T follicular helper cell (primary cell): ENCODE measurements at regions not wholly inside any gene's neighbourhood (a gene's known extent, or its start where the extent isn't known, plus 50 kb on each side); places are given as distances from the start of the nearest gene placed in this dataset.

Source experiments
- DNase-seq: peaks from one replicate; pipeline ENCODE4 v3.0.0-alpha.2; 2020; ENCODE audit warnings: low read depth

GRCh38 chr17:5819921-5820685 is 235.8 kb upstream of the NLRP1 start:
- DNase-seq: no peak

DNA sequence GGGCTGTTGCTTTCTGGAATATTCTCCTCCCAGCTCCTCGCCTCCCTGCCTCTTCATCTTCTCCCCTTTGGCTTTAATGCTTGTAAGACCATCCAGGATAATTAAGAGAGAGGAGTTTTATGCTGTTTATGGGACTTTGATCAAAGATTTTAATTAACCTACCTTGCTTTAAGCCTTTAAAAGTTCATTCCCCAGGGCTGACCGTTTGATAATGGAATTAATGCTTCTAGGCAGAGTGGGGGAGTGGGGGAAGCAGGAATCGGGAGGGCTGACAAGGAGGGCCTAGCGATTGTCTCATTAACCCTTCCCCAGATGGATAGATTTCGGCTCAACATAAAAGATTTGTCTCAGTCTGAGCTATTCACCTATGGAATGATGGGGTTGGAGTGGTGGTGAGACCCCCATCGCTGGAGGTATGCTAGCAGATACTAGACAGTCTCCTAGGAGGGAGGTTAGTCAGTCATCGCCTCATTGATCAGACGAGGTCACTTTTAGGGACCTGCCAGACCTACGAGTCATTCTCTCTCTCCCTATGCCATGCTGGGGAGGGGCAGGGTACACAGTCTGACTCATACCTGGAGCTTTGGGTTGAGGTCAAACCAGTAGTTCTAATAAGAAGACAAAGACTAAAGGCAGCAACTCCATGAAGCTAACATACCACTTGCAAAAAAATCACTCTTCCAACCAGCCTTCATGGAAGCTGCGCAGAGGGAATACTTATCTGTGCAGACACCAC is 236.6 kb upstream of the NLRP1 start:
- no peak for DNase-seq

GRCh38 chr17:5821803-5822202 is 237.5 kb upstream of the NLRP1 start:
- no peak for DNase-seq

- DNase-seq: no peak
Observed at GRCh38 chr17:5822281-5823060, 238.2 kb upstream of the NLRP1 start.

GRCh38 chr17:5823219-5823618 is 238.9 kb upstream of the NLRP1 start:
- DNase-seq: no peak

DNA sequence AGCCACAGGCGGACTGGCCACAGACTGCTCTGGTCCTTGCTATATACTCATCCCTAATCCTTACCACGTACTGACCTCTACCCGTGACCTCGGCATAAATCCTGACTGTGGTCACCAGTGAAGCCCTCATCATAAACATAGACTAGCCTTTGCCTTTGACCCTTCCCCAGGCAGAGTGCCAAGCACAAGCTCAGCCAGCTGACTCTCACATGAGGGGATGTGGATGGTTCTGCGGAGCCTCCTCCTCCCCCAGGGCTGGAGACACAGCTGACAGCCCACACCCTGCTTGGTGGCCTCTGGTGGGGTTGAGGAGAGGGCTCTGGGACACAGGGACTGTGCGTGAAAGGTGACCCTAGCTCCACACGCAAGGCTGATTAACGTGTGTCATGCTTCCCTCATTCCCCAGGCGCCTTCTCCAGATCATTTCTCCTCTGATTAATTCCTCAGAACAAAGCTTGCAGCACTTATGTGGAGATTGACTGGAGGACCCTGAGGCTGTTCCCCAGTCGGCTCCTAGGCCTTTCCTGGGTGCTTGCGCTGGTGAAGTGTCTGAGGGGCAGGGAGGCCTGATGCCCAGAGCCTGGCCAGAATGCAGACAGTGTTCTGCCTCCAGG is 241.5 kb upstream of the NLRP1 start:
- no peak for DNase-seq

GRCh38 chr17:5826384-5826783 is 242.1 kb upstream of the NLRP1 start:
- DNase-seq: no peak

- no peak for DNase-seq
Observed at GRCh38 chr17:5830921-5831320, 239.3 kb upstream of the WSCD1 start.

- no peak for DNase-seq
Observed at GRCh38 chr17:5832886-5833285, 237.3 kb upstream of the WSCD1 start.

- no peak for DNase-seq
Observed at GRCh38 chr17:5837055-5837491, 233.1 kb upstream of the WSCD1 start.

- DNase-seq: no peak
Observed at GRCh38 chr17:5838661-5839300, 231.4 kb upstream of the WSCD1 start.

DNA sequence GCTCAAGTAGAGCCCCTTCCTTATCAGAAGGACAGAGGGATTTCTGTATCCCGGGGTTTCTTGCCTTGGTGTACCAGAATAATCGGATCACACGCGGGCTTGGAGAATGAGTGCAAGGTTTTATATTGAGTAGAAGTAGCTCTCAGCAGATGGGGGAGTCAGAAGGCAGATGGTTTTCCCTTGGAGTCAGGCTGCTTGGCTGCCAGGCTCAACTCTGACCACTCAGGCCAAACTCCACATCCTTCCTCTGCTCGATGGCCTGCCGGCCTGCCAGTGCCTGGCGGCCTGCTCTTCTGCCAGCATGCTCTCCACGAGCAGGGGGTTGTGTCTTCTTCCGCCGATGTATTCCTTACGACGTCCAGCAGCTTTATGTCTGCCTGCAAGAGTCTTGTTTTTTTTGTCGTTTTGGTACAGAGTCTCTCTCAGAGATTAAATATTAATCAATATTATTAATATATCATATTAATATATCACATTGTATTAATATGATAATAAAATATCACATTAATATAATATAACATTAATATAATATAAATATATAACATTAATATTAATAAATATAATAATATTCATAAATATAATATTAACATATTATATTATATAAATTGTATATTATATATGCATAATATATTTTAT is 229.2 kb upstream of the WSCD1 start:
- no peak for DNase-seq

- DNase-seq: no peak
Observed at GRCh38 chr17:5841862-5842261, 228.3 kb upstream of the WSCD1 start.

DNA sequence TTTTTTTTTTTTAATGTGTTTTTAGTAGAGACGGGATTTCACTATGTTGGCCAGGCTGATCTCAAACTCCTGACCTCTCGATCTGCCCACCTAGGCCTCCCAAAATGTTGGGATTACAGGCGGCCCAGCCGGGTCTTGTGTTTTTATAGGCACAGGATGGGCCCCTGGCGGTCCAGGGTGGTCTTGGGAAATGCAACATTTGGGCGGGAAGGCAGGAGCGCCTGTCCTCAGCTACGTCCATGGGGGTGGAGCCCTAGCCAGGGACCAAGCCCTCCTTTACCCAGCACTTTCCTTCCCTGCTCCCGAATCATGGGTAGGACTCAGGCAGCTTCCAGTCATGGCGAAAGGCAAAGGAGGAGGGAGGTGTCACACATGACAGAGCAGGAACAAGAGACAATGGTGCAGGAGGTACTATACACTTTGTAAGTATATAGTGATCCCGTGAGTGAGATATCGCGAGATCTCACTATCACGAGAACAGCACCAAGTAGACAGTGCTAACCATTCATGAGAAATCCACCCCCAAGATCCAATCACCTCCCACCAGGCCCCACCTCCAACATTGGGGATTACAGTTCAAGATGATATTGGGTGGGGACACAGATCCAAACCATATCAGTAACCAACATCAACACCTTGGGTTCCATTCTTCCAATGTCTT is 226.7 kb upstream of the WSCD1 start:
- no peak for DNase-seq

DNA sequence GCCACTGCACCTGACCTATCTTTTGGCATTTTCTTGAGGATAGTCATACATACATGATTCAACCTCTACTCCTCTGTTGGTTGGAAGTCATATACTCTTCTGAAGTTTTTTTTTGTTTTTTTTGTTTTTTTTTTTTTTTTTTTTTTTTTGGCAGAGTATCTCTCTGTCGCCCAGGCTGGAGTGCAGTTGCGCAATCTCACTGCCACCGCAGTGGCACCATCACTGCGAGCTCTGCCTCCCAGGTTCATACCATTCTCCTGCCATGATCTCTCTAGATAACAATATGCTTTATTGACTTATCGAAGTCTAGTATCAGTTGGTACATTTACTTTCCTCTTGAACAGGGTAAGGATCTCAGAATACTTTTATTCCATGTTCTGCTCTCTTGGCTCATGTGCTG is 224.2 kb upstream of the WSCD1 start:
- no peak for DNase-seq

GRCh38 chr17:5854871-5855554 is 215.2 kb upstream of the WSCD1 start:
- no peak for DNase-seq

- no peak for DNase-seq
Observed at GRCh38 chr17:5861246-5861645, 208.9 kb upstream of the WSCD1 start.

DNA sequence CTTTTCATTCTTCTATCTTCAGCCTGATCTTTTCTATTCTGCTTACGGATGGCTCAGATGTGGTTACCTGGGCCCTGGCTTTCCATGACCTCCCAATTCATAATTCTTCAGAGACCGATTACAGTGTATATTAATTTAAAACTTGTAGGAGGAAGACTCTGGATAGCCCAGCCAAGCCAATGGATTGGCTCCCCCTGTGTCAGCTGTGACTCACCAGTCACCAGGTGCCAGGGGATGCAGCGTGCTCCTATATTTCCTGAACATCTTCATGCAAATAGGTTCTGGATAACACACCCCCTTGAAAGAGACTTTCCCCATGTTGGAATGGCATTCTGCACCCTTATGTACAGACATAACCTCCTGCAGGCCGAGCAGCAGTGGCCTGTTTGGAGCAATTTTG is 208.3 kb upstream of the WSCD1 start:
- no peak for DNase-seq

DNA sequence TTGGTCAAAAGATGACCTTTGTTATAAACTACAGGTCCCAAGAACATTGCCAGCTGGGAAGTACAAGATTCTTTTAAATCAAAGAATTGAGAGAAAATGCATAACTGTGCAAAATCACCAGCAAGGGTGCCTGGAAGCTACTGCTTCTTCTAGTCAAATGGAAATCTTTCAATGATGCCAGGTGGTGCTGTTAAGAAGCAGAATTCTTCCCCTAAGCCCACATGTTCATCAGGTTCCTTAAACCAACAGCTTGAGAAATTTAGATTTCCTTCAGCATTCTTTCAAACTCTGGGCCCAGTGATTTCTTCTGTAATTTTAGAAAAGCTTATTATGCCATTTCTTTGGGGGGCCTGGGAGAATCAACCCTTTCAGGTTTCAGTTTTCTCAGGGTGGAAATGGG is 207.8 kb upstream of the WSCD1 start:
- DNase-seq: no peak
